ACHN (cell line): ENCODE measurements at regions not wholly inside any gene's neighbourhood (a gene's known extent, or its start where the extent isn't known, plus 50 kb on each side); places are given as distances from the start of the nearest gene placed in this dataset.

Experiments
- DNase-seq: peaks from one replicate; pipeline ENCODE4 v3.0.0-alpha.2; 2015
- in situ Hi-C: cut with HindIII; loops from 2 replicates; pipeline ENCODE4 v1.10.0; 2017; ENCODE audit warnings: low sequenced_read_pairs, low pct_ligation_motif_present, low pct_unique_long_range_greater_than_20kb

DNA sequence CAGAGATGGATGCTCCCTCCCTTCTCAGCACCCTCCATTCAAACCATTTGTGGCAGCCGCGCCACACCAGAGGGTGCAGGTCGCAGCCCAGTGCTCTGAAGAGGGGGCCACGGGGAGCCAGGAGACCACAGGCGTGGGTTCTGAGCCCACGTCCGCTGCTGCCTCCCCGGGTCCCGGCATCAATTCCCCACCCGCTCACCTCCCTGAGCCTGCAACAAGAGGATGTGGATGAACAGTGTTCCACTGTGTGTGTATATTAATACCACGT, 120.1 kb upstream of the VSTM2B start:
- in situ Hi-C loops, result no loop called here
- no peak for DNase-seq

DNA sequence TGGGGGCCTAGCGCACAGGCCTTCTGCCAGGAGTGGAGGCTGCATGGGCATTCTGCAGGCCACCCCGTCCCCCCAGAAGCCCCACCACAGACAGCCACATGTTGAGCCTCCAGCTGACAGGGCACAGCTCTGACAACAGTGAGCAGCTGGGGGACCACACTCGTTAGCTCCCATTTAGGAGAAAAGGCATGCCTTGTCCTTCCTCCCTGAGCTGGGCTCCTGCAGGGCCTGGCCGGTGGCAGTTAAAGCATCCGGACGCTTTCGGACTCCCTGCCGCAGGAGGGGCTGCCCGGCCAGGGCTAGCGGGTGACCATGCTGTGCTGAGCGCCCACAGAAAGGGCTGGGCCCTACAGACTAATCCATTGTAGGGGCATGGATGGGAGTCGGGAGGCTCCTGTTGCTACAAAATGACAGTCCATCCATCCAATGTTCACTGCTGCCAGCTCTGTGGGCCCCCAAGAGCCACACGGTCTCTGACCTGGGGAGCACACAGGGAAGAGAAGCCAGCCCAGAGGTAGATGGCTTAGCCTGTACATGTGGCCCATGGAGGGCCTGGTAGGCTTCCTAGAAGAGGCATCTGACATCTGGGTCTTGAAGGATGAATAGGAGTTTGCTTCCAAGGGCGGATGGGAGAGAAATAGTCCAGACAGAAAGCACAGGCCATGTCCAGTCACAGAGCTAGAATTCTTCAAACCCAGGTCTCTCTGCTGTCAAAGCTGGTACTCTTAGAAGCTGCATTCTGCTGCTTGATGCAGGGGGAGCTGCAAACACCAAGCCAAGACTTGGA, 116.5 kb upstream of the VSTM2B start:
- in situ Hi-C loops, result no loop called here
- DNase-seq, result no peak

DNA sequence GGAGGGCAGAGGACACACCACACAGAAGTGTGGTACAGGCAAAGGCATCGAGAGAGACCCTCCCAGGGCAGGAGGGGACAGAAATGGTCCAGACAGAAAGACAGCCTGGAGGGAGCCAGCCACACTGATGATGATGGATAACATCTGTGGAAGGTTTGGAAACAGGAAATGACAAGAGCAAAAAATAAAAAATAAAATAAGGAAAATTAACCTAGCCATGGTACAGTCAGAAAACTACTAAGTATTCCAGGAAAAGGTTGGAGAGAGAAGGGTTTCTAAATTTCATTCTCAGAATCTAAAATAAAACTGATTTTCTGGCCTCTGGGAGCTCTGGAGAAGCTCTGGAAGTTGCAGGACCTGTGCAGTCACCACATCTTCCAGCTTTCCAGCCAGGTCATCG, 115.2 kb upstream of the VSTM2B start:
- in situ Hi-C loops, result no loop called here
- DNase-seq, result no peak

DNA sequence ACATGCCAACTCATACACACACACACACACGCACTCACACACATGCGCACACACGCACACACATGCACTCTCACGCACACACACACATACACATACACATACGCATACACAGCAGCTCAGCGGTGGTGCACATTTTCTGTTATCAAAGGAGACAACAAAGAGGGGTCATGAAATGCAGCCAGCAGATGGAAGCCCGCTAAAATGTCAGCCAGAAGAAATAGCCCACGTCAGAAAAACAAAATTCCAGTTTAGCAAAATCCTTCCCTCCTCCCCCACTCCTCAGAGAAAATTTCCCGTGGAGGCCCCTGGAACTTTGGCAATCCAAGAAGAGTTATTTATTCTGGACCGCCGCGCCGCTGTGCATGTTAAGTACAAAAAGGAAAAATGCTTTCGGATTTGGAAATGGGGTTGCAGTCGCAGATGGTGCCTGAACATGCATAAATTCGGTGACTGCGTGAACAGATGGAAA, 114.6 kb upstream of the VSTM2B start:
- no peak for DNase-seq
- in situ Hi-C loops, result no loop called here

DNA sequence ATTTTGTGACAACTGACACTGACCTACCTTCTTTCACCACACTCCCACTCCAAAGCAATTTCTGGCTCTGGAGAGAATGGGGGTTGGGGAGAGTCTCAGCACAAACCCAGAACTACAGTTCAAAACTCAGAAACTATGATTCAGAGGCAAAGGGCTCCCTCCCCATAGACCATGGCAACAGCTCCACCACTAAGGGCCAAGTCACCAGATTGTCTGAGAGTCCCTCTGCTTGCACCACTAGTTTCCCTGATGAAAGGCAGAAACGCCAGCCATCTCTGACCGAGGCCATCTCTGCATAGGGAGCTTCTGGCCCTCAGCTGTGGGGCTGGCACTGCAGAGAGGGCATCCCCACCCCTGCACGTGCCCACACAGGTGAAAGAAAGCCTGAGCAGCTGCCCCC, 112.4 kb upstream of the VSTM2B start:
- in situ Hi-C loops, result no loop called here
- DNase-seq, result no peak

DNA sequence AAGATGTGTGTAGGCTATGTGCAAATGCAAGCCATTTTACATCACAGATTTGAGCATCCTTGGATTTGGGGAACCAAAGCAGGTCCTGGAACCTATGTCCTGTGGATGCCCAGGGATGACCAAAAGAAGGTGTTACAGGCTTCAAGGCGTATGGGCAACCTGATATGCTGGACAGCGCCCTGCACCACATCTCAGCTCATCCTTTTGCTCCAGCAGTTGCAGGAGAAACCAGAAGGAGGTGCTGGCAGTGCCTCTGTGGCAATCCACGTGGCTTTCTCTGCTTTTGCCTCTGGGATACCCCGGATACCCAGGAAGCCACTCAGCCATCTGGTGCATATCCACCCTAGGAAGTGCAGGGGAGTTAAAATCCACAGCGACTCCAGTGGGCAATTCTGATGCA, 110.3 kb upstream of the VSTM2B start:
- no peak for DNase-seq
- in situ Hi-C loops, result no loop called here

DNA sequence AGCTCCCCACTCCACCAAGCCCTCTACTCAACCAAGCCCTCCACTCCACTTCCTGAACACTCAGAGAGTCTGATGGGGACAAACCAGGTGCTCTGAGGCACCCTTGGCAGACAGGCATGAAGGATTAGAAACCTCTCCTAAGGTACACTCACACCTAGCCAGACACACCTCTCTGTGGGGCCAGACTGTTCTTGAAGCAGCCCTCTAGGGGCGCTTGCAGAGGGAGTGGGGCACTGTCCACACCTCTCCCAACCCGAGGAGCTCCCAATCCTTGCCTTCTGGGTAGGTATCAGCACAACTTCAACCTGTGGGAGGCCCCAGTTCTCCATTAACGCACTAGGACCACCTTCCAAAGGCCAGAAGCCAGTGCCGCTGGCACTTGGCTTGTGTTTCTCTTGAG, 108.7 kb upstream of the VSTM2B start:
- in situ Hi-C loops, result no loop called here
- DNase-seq, result no peak

DNA sequence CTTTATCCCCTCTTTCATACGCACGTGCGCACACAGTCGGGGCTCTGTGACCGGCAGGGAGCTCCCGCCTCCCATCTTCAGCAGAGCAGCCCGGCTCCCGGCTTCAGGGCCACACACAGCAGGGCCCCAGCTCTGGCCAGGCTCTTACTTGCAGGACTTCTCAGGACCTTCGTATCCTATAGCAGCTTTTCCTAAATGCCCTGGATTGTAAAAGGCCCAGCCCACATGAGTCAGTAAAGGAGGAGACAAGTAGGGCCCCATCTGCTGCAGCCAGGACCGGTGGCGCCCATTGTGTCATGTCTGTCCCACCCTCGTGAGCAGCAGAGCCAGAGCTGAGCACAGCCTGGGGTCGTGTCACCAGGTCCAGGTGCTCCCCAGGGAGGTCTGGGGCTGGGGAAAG, 107.6 kb upstream of the VSTM2B start:
- in situ Hi-C loops, result no loop called here
- DNase-seq, result no peak

DNA sequence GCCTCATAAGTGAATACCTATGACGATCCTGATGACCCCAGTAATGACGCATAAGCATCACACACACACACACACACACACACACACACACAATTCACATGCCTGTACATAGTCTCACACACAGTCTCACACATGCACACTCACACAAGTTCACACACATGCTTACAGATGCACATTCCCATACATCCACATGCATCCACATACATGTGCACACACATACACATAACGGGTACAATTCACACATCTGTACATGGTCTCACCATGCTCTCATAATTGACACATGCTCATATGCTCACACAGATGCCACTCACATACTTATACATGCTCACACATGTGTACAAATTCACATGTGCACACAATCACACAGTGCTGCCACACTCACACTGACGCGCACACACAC, 105.7 kb upstream of the VSTM2B start:
- DNase-seq, result no peak
- in situ Hi-C loops, result no loop called here

DNA sequence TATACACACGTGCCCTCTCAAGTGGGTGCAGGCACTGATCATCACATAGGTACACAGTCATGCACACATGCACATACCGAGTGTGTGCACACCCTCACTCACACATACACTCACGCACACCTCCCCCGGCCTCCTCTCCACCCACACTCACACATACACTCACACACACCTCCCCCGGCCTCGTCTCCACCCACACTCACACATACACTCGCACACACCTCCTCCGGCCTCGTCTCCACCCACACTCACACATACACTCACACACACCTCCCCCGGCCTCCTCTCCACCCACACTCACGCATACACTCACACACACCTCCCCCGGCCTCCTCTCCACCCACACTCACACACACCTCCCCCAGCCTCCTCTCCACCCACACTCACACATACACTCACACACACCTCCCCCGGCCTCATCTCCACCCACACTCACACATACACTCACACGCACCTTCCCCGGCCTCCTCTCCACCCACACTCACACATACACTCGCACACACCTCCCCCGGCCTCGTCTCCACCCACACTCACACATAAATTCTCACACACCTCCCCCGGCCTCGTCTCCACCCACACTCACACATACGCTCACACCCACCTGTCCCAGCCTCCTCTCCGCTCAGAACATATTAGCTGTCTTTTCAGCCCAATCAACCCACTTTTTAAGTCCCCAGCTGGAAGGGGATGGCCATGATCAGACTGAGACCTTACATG, 105.2 kb upstream of the VSTM2B start:
- in situ Hi-C loops, result no loop called here
- no peak for DNase-seq

DNA sequence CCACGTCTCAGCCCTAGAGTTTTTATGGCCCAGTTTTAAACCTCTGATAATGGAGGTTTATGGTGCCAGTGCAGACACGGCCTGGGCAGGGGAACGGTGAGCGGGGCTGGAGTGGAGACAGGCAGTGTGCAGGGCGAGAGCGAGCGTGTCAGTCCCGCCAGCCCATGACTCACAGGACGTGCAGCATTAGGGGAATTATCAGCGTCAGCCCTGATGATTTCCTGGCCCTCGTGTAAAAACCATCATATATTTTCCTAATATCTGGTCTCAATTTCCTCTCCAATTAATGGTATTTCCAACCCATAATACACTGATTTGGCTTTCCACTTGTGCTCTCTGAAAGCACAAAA, 104.6 kb upstream of the VSTM2B start:
- in situ Hi-C loops, result no loop called here
- DNase-seq, result no peak

DNA sequence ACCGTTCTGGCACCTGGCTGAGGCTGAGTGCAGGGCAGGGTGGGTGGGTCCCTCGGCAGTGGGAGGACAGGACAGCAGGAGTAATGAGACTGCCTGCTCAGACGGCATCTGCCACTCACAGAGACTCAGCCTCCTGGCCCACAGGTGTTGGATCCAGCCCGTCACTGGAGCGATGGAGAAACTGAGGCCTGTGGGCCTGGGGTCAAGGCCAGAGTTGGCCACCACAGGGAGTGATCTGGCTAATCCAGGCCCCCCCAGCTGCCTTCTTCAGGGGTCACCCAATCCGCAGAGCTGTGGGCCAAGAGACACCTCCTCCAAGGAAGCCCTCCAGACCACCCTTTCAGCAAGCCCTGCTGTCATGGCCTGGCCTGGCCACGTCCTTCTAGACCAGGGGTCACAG, 103.7 kb upstream of the VSTM2B start:
- DNase-seq, result no peak

DNA sequence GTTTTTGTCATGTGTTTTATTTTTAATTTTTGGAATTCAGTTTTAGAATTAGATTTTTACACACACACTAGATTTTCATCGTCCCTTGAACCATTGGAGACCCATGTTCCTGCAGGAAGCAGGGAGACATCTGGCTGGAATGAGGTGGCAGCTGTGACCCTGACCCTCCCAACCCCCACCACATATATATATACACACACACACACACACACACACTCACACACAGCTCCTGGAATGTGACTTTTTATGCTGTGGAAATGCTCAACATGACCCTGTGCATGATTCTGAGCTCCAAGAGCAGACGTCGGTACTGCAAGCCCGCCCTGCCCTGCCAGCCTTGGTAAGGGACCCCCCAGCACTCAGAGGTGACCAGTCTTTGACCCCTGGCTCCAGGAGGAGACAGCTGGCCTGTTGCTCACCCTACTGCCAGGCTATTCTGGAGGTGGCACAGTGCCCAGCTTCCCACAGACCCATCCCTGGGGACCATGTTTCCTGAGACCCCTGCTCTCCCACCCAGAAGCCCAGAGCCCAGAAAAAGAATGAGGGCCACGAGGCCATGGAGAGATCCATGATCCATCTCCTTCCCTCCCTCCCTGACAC, 103.2 kb upstream of the VSTM2B start:
- no peak for DNase-seq
- in situ Hi-C loops, result no loop called here

More for the DNA sequence above, 103.7 kb upstream of the VSTM2B start:
- in situ Hi-C loops, result no loop called here

DNA sequence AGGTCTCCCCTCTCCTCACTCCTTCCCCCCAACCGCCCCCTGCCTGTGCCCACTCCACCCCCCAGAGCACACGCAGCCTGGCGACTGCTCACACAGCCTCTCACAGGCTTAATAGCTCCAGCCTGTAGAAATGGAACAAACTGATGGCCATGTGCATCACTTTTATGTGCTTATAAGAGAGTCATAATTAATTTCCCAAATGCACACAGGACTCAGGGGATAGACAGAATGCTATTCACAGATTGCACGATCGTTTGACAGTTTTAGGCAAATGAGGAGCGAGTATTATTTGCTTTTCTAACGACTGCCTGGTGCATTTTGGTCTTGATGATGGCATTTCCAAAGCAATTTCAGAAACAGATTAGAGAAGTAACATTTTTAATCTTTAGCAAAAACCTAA, 97.7 kb upstream of the VSTM2B start:
- DNase-seq, result no peak
- in situ Hi-C loops, result no loop called here

DNA sequence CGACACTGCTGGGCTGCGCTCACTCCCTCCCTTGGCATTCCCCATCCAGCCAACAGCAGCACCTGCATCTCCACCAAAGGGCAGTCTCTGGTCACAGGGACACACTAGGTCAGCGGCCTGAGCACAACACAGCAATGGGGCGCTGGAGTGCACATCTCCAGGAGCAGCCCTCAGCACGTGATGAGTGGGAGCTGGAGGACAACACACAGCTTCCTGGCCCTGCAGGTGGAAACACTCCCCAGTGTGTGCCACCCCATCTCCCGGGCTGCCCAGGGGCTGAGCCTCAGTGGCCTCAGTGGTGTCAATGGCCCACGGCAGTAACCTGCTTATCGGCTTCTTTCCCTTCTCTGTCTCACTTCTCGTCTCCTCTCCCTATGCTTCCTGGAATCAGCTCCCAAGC, 96.8 kb upstream of the VSTM2B start:
- DNase-seq, result no peak
- in situ Hi-C loops, result no loop called here

DNA sequence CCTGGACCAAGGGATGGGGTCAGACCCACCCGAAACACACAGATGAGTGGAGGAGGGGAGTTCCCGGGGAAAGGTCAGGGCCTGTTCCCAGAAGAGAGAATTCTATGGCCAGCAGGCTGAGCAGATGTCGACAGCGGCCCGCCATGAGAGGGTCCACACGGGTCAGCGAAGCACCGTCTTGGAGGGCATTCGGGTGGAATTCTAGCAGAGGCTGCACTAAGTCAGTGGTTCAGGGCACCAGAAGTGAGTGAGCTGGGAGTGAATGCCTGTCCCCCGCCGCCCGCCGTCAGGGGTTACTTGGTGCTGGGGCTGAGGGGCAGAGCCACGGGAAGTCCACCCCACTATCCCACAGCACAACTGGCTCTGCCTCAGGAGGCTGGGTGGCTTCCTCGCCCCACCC, 96.2 kb upstream of the VSTM2B start:
- DNase-seq, result no peak
- in situ Hi-C loops, result no loop called here

DNA sequence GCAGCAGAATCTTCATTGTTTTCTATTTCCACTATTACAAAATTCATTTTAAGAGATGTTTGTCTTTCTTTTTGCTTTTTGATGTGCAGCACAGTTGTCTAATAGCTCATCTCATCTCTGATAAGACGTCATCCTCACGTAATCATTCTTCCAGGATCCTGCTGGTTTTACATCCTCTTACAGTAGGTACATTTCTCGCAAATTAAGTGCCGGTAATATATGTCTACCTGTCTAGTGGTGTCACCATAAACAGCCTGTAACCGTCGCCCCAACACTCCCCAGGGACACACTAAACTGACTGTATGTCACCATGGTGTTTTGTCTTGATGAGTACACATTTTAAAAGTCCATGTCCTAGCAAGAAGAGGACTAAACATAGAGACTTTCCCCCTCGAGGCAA, 94.5 kb upstream of the VSTM2B start:
- no peak for DNase-seq
- in situ Hi-C loops, result no loop called here

DNA sequence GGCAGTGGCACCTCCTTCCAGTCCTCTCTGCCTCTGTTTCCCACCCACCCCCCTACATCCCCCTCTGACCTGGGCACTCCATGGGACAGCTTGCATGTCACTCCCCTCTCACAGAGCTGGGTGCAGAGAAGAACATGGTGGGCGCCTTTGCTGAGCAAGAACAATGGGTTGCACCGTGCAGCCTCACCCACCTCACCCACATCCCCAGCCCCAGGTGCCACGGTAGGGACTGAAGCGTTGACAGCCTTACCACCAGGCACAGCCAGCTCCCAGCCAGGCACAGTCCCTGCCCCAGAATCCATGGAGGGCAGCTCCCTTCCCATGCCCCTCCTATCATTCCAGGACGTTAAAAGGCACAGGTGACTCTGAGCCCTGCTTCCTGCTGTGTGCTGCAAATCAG, 93.1 kb upstream of the VSTM2B start:
- DNase-seq, result no peak
- in situ Hi-C loops, result no loop called here

DNA sequence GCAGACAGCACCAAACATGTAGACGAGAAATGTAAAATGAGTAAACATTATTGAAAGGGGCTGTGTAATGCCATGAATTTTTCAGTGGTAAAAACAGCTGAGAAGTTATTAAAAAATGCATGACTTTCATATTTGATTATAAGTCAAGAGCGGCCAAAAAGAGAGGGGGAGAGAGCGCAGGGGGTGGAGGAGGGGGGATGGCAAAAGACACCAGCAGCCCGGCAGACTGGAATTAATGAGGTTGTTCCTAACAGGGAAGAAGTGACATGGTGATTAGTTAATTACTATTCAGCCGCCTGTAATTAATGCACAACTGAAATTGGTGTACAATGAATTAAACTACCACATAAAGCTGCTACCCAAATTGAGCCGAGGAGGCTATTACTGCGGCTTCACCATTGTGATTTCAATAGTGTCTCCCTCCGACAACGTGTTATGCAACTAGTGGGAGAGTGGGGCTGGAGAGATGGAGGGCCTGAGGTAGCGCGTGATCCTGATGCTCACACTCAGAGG, 89.1 kb upstream of the VSTM2B start:
- DNase-seq, result no peak
- in situ Hi-C loops, result no loop called here

DNA sequence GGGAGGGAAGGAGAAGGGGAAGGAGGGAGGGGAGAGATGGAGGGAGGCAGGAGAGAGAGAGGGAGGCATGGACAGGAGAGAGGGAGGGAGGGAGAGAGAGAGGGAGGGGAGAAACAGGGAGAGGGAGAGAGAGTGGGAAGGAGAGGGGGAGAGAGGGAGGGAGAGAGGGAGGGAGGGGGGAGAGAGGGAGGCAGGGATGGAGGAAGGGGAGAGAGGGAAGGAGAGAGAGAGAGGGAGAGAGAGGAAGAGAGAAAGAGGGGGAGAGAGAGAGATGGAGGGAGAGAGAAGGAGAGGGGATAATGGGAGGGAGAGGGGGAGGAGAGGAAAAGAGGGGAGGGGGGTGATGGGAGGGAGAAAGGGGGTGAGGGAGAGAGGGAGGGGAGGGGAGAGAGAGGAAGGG, 86.8 kb upstream of the VSTM2B start:
- DNase-seq, result no peak
- in situ Hi-C loops, result no loop called here
